ENCODE measurements at regions not wholly inside any gene's neighbourhood (a gene's known extent, or its start where the extent isn't known, plus 50 kb on each side); places are given as distances from the start of the nearest gene placed in this dataset.

- DNase-seq (ENCODE audit: low spot score) = no peak
- TF ChIP-seq, protein P1, sequence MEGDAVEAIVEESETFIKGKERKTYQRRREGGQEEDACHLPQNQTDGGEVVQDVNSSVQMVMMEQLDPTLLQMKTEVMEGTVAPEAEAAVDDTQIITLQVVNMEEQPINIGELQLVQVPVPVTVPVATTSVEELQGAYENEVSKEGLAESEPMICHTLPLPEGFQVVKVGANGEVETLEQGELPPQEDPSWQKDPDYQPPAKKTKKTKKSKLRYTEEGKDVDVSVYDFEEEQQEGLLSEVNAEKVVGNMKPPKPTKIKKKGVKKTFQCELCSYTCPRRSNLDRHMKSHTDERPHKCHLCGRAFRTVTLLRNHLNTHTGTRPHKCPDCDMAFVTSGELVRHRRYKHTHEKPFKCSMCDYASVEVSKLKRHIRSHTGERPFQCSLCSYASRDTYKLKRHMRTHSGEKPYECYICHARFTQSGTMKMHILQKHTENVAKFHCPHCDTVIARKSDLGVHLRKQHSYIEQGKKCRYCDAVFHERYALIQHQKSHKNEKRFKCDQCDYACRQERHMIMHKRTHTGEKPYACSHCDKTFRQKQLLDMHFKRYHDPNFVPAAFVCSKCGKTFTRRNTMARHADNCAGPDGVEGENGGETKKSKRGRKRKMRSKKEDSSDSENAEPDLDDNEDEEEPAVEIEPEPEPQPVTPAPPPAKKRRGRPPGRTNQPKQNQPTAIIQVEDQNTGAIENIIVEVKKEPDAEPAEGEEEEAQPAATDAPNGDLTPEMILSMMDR (IDR thresholded peaks at IDR 0.05; ENCODE audit: extremely low read depth, missing control alignments) = no peak
These were observed 724.2 kb upstream of the CELF2 start for GRCh38 chr10:10293481-10293951.

GRCh38 chr10:10294184-10294880 is 723.3 kb upstream of the CELF2 start:
- TF ChIP-seq, protein P1 (IDR thresholded peaks at IDR 0.05; ENCODE audit: extremely low read depth, missing control alignments) = no peak
- no peak for DNase-seq (ENCODE audit: low spot score)

DNA sequence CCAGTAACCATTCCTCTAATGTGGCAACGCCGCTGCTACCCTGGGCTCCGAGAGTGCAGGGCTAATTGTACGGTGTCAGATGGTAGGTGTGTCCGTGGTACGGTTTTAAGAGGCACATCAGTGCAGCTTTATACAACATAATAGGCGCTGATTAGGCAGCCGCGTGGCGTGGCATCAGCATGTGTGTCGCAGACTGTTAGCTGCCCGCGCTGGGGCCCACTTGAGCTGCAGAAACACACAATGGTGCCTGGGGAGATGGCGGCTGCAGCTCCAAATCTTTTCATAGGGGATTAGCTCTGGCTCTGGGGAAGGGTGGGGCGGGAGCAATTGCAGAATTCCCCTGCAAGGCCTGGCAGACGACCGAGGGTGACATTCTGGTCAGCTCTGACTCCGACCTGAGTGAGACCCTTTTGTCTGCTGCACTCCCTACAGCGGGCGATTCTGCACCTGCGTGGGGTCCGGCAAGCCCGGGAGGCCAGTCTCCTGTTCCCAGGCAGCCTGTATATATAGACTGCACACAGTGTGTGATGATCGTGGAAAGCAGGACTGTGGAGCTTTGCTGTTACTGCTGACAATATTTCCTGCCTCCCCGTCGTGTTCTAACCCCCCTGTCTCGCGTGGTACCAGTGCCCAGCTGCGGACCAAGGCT is 722.7 kb upstream of the CELF2 start:
- TF ChIP-seq, protein P1 (IDR thresholded peaks at IDR 0.05; ENCODE audit: extremely low read depth, missing control alignments) = no peak
- DNase-seq (ENCODE audit: low spot score) = no peak

- TF ChIP-seq, protein P1 (IDR thresholded peaks at IDR 0.05; ENCODE audit: extremely low read depth, missing control alignments) = no peak
- no peak for DNase-seq (ENCODE audit: low spot score)
These were observed 722.1 kb upstream of the CELF2 start for GRCh38 chr10:10295537-10295936.

GRCh38 chr10:10302689-10303088 is 715.0 kb upstream of the CELF2 start:
- TF ChIP-seq, protein P1 (IDR thresholded peaks at IDR 0.05; ENCODE audit: extremely low read depth, missing control alignments) = no peak
- DNase-seq (ENCODE audit: low spot score) = no peak

GRCh38 chr10:10307036-10307435 is 710.6 kb upstream of the CELF2 start:
- TF ChIP-seq, protein P1 (IDR thresholded peaks at IDR 0.05; ENCODE audit: extremely low read depth, missing control alignments) = no peak
- DNase-seq (ENCODE audit: low spot score) = no peak

- no peak for DNase-seq (ENCODE audit: low spot score)
- TF ChIP-seq, protein P1 (IDR thresholded peaks at IDR 0.05; ENCODE audit: extremely low read depth, missing control alignments) = no peak
These were observed 710.1 kb upstream of the CELF2 start for GRCh38 chr10:10307551-10307950.

All from GM20000 (cell line).